ENCODE measurements at regions not wholly inside any gene's neighbourhood (a gene's known extent, or its start where the extent isn't known, plus 50 kb on each side); places are given as distances from the start of the nearest gene placed in this dataset.

- TF ChIP-seq FOXP2 (optimal IDR thresholded peaks at IDR 0.05; ENCODE audit: control extremely low read depth, extremely low read length, insufficient read depth) (no peak), POLR2AphosphoS5 (IDR thresholded peaks at IDR 0.05; ENCODE audit: borderline replicate concordance, low read depth, low read length) (no peak)
These were observed 101.8 kb downstream of the SPRY4 start for GRCh38 chr5:142222866-142223558.
